H1 (cell line): ENCODE measurements at regions not wholly inside any gene's neighbourhood (a gene's known extent, or its start where the extent isn't known, plus 50 kb on each side); places are given as distances from the start of the nearest gene placed in this dataset.

Experiments used
- CTCF ChIA-PET: fragments of 300-600 bp; sonication (Branson Sonifier 250); formaldehyde crosslinking; loops from one replicate; lab custom pipeline; 2021; ENCODE audit not compliant: partially characterized antibody; lab: Charles Lee
- POLR2A ChIA-PET: fragments of 300-600 bp; sonication (Branson Sonifier 250); formaldehyde crosslinking; loops from one replicate; lab custom pipeline; 2021; ENCODE audit warnings: inconsistent platforms; ENCODE audit not compliant: partially characterized antibody; lab: Charles Lee
- DNase-seq, 2 experiments: peaks; one replicate each; pipeline versions ENCODE4 v3.0.0 to v3.0.0-alpha.2; 2010 to 2022; ENCODE audit warnings: low spot score in 2 of 2, low read depth in 1 of 2, mixed read lengths in 1 of 2
- FAIRE-seq: peaks from 2 replicates; lab custom pipeline; 2011; peaks lifted over from hg19 to GRCh38; lab: Jason Lieb, UNC
- H2AFZ ChIP-seq: 2 replicates; pipeline ENCODE4 v1.8.1; 2012; ENCODE audit warnings: low read length, inconsistent platforms
- H2AK5ac ChIP-seq: 2 replicates; pipeline ENCODE4 v1.6.1; 2013; ENCODE audit warnings: low read depth, low read length
- H2BK120ac ChIP-seq: replicated peaks from 2 replicates; pipeline ENCODE3; 2013; ENCODE audit warnings: low read depth, low read length, inconsistent platforms
- H2BK12ac ChIP-seq: 2 replicates; pipeline ENCODE4 v1.6.1; 2013; ENCODE audit warnings: low read depth, low read length
- H2BK15ac ChIP-seq: 2 replicates; pipeline ENCODE4 v1.6.1; 2013; ENCODE audit warnings: low read length
- H2BK20ac ChIP-seq: 2 replicates; pipeline ENCODE4 v1.6.1; 2013; ENCODE audit warnings: low read length
- H2BK5ac ChIP-seq: 2 replicates; pipeline ENCODE4 v1.6.1; 2013; ENCODE audit warnings: low read depth, low read length
- H3K14ac ChIP-seq: 2 replicates; pipeline ENCODE4 v1.6.1; 2013; ENCODE audit warnings: inconsistent platforms; ENCODE audit not compliant: insufficient read length
- H3K18ac ChIP-seq: 2 replicates; pipeline ENCODE4 v1.6.1; 2013; ENCODE audit warnings: low read length; ENCODE audit errors: extremely low read depth
- H3K23ac ChIP-seq: 2 replicates; pipeline ENCODE4 v1.6.1; 2013; ENCODE audit warnings: inconsistent platforms; ENCODE audit not compliant: insufficient read length
- H3K23me2 ChIP-seq: 2 replicates; pipeline ENCODE4 v1.6.1; 2013; ENCODE audit warnings: low read depth, low read length
- H3K27ac ChIP-seq: 2 replicates; pipeline ENCODE4 v1.6.1; 2011; ENCODE audit warnings: low read depth, low read length, inconsistent platforms
- H3K27me3 ChIP-seq, 4 experiments: replicated peaks in 1 of 4; 1 replicate in 1 of 4; 2 replicates in 3 of 4; pipeline versions ENCODE4 v1.6.1 to v1.8.1; 2011 to 2013; ENCODE audit warnings: low read length in 3 of 4, mild to moderate bottlenecking in 3 of 4, inconsistent platforms in 2 of 4, mixed read lengths in 2 of 4, moderate library complexity in 1 of 4; ENCODE audit not compliant: control insufficient read depth in 3 of 4, insufficient read depth in 3 of 4; ENCODE audit errors: extremely low read depth in 1 of 4
- H3K36me3 ChIP-seq, 4 experiments: 2 replicates each; pipeline versions ENCODE4 v1.6.1 to v1.8.1; 2011 to 2013; ENCODE audit warnings: mild to moderate bottlenecking in 4 of 4, low read length in 3 of 4, moderate library complexity in 2 of 4, control low read depth in 1 of 4, inconsistent platforms in 1 of 4; ENCODE audit not compliant: insufficient read depth in 4 of 4, control insufficient read depth in 2 of 4
- H3K4ac ChIP-seq: replicated peaks from 2 replicates; pipeline ENCODE3; 2013; ENCODE audit warnings: low read length, low read depth, mixed read lengths, inconsistent platforms; ENCODE audit not compliant: insufficient read length
- H3K4me1 ChIP-seq, 4 experiments: replicated peaks in 1 of 4; 1 replicate in 1 of 4; 2 replicates in 3 of 4; pipeline versions ENCODE4 v1.6.1 to v1.8.1; 2011 to 2013; ENCODE audit warnings: low read length in 3 of 4, inconsistent platforms in 2 of 4, mixed read lengths in 1 of 4; ENCODE audit not compliant: insufficient read depth in 4 of 4, control insufficient read depth in 3 of 4
- H3K4me2 ChIP-seq, 2 experiments: 2 replicates each; pipeline versions ENCODE4 v1.6.1 to v1.8.1; 2011 to 2013; ENCODE audit warnings: low read depth in 2 of 2, low read length in 2 of 2, control low read depth in 1 of 2, inconsistent platforms in 1 of 2, mild to moderate bottlenecking in 1 of 2; ENCODE audit not compliant: insufficient read depth in 1 of 2
- H3K4me3 ChIP-seq, 4 experiments: fragments of 200-600, 300-600 bp in 1 of 4; sonication (generic), shearing (Covaris generic), sonication (Bioruptor Twin) in 1 of 4; 2 replicates each; pipeline versions ENCODE4 v1.5.1 to v1.8.1; 2011 to 2016; ENCODE audit warnings: low read length in 4 of 4, low read depth in 3 of 4, control low read depth in 2 of 4, inconsistent platforms in 2 of 4, mild to moderate bottlenecking in 2 of 4, mixed read lengths in 1 of 4, moderate library complexity in 1 of 4; ENCODE audit not compliant: insufficient read depth in 2 of 4; ENCODE audit errors: extremely low read depth in 1 of 4
- H3K56ac ChIP-seq: replicated peaks from 2 replicates; pipeline ENCODE3; 2013; ENCODE audit warnings: low read depth, mild to moderate bottlenecking, mixed read lengths, low read length, inconsistent platforms; ENCODE audit not compliant: insufficient read length
- H3K79me1 ChIP-seq: 2 replicates; pipeline ENCODE4 v1.6.1; 2013; ENCODE audit warnings: low read depth, low read length, control low read depth
- H3K79me2 ChIP-seq, 2 experiments: 2 replicates each; pipeline versions ENCODE4 v1.6.1 to v1.8.1; 2012 to 2013; ENCODE audit warnings: low read length in 2 of 2, mild to moderate bottlenecking in 2 of 2, inconsistent platforms in 1 of 2; ENCODE audit not compliant: insufficient read depth in 2 of 2, control insufficient read depth in 1 of 2
- H3K9ac ChIP-seq, 4 experiments: replicated peaks in 1 of 4; 1 replicate in 1 of 4; 2 replicates in 3 of 4; pipeline versions ENCODE4 v1.6.1 to v1.8.1; 2011 to 2013; ENCODE audit warnings: low read depth in 3 of 4, low read length in 3 of 4, control low read depth in 2 of 4, mild to moderate bottlenecking in 2 of 4, moderate library complexity in 2 of 4, inconsistent platforms in 1 of 4; ENCODE audit errors: extremely low read depth in 1 of 4
- H3K9me3 ChIP-seq, 2 experiments: 2 replicates each; pipeline versions ENCODE4 v1.6.1 to v1.8.1; 2012 to 2013; ENCODE audit warnings: mild to moderate bottlenecking in 2 of 2, moderate library complexity in 2 of 2, control low read depth in 1 of 2, inconsistent platforms in 1 of 2, low read depth in 1 of 2, low read length in 1 of 2, mixed read lengths in 1 of 2; ENCODE audit not compliant: insufficient read depth in 2 of 2
- H4K20me1 ChIP-seq, 2 experiments: replicated peaks in 1 of 2; 2 replicates each; pipeline versions ENCODE3 to v1.8.1; 2011 to 2013; ENCODE audit warnings: inconsistent platforms in 2 of 2, low read length in 2 of 2, mild to moderate bottlenecking in 1 of 2; ENCODE audit not compliant: insufficient read depth in 2 of 2, control insufficient read depth in 1 of 2
- H4K5ac ChIP-seq: 2 replicates; pipeline ENCODE4 v1.6.1; 2013; ENCODE audit warnings: low read length, low read depth, mixed read lengths, inconsistent platforms; ENCODE audit not compliant: insufficient read length
- H4K8ac ChIP-seq: 2 replicates; pipeline ENCODE4 v1.8.0; 2013; ENCODE audit warnings: mild to moderate bottlenecking, moderate library complexity, low read length, inconsistent platforms; ENCODE audit not compliant: insufficient read depth; ENCODE audit errors: extremely low read depth
- H4K91ac ChIP-seq: replicated peaks from 2 replicates; pipeline ENCODE3; 2013; ENCODE audit warnings: low read length, mixed read lengths, inconsistent platforms; ENCODE audit not compliant: insufficient read length
- BRCA1 ChIP-seq: IDR thresholded peaks from 2 replicates; pipeline ENCODE4 v1.6.1; 2012; ENCODE audit warnings: low read depth, low read length, improper control_type of control experiment
- CBX8 ChIP-seq: fragments of 300-800, 300-1000 bp; sonication (generic); IDR thresholded peaks from 2 replicates; pipeline ENCODE4 v1.7.1; 2016; ENCODE audit warnings: low read depth, low read length, borderline replicate concordance
- CTCF ChIP-seq, 3 experiments: IDR thresholded peaks; 1 replicate in 2 of 3; 2 replicates in 1 of 3; pipeline versions ENCODE4 v1.5.1 to v1.6.1; 2011; ENCODE audit warnings: low read length in 3 of 3, mild to moderate bottlenecking in 3 of 3, inconsistent platforms in 2 of 3, low read depth in 1 of 3, moderate library complexity in 1 of 3; ENCODE audit not compliant: insufficient read depth in 1 of 3; ENCODE audit errors: control extremely low read depth in 1 of 3
- EGR1 ChIP-seq: IDR thresholded peaks from 2 replicates; pipeline ENCODE4 v1.6.1; 2011; ENCODE audit warnings: low read depth, low read length, borderline replicate concordance
- EP300 ChIP-seq, 2 experiments: IDR thresholded peaks; 1 replicate in 1 of 2; 2 replicates in 1 of 2; pipeline ENCODE4 v1.6.1; 2011 to 2012; ENCODE audit warnings: low read depth in 2 of 2, low read length in 2 of 2, mild to moderate bottlenecking in 2 of 2, borderline replicate concordance in 1 of 2, inconsistent platforms in 1 of 2, moderate library complexity in 1 of 2
- HDAC6 ChIP-seq: IDR thresholded peaks from one replicate; pipeline ENCODE4 v1.7.1; 2012; ENCODE audit warnings: low read depth, mild to moderate bottlenecking, inconsistent platforms, low read length, moderate library complexity
- JUN ChIP-seq: IDR thresholded peaks from 2 replicates; pipeline ENCODE4 v1.6.1; 2011; ENCODE audit warnings: low read depth, mild to moderate bottlenecking, improper control_type of control experiment, low read length
- KDM5A ChIP-seq: fragments of 200-600 bp; IDR thresholded peaks from 2 replicates; pipeline ENCODE4 v1.7.1; 2012; ENCODE audit warnings: mild to moderate bottlenecking, low read length, inconsistent platforms, mixed read lengths
- NRF1 ChIP-seq: IDR thresholded peaks from 2 replicates; pipeline ENCODE4 v1.6.1; 2011; ENCODE audit warnings: mild to moderate bottlenecking, low read depth, low read length, improper control_type of control experiment
- POU5F1 ChIP-seq: IDR thresholded peaks from 2 replicates; pipeline ENCODE4 v1.6.1; 2011; ENCODE audit warnings: low read depth, mild to moderate bottlenecking, low read length, moderate library complexity
- SP4 ChIP-seq: IDR thresholded peaks from 2 replicates; pipeline ENCODE4 v1.6.1; 2012; ENCODE audit warnings: low read length, inconsistent platforms
- TCF12 ChIP-seq: IDR thresholded peaks from 2 replicates; pipeline ENCODE4 v1.6.1; 2011; ENCODE audit warnings: low read depth, mild to moderate bottlenecking, low read length
- YY1 ChIP-seq: IDR thresholded peaks from 2 replicates; pipeline ENCODE4 v1.6.1; 2011; ENCODE audit warnings: low read depth, mild to moderate bottlenecking, low read length
- WGBS, 2 experiments: shearing (Covaris generic) in 1 of 2; methylation state at CpG; one replicate each; pipeline versions ENCODE4 v1.1.6 to v1.1.7; 2013 to 2015; ENCODE audit warnings: low lambda C conversion rate in 2 of 2, mixed read lengths in 2 of 2, inconsistent platforms in 1 of 2, low coverage in 1 of 2, missing lambda C conversion rate in 1 of 2; ENCODE audit not compliant: insufficient replicate concordance in 2 of 2, insufficient coverage in 1 of 2, insufficient read length in 1 of 2; ENCODE audit errors: extremely low coverage in 1 of 2, missing lambda C conversion rate in 1 of 2; 5-methylcytosine and 5-hydroxymethylcytosine counted together

- Histone ChIP-seq H3K4ac (no peak overlapping the region), H4K20me1 (no peaks in the 10 kb centered on the region), H2BK5ac (no peak overlapping the region), H2AK5ac (no peak overlapping the region), H4K8ac (no peak overlapping the region), H3K9me3 (no peaks in the 10 kb centered on the region), H3K79me2 (no peaks in the 10 kb centered on the region), H3K9ac (no peak overlapping the region), H3K56ac (no peak overlapping the region), H2BK20ac (no peak overlapping the region), H3K14ac (no peak overlapping the region), H3K27me3 (no peaks in the 10 kb centered on the region), H2AFZ (no peak overlapping the region), H3K23me2 (no peaks in the 10 kb centered on the region), H3K79me1 (no peaks in the 10 kb centered on the region), H3K23ac (no peak overlapping the region), H4K91ac (no peak overlapping the region), H2BK12ac (no peak overlapping the region), H2BK120ac (no peak overlapping the region), H2BK15ac (no peak overlapping the region), H3K36me3 (no peaks in the 10 kb centered on the region), H4K5ac (no peak overlapping the region), H3K27ac (no peak overlapping the region), H3K4me1 (no peaks in the 10 kb centered on the region), H3K4me2 (no peak overlapping the region), H3K18ac (no peak overlapping the region), H3K4me3 (no peak overlapping the region)
- CTCF ChIA-PET: interaction anchor here (1.0 kb wide), 1 partner anchor 21 kb away, joined by 3 read pairs; no protein-coding TSS in a partner anchor
- WGBS, 2 experiments: 85% methylated on average over 1 of the region's 1 CpG; no CpG with 5 or more reads in 1 of the 2 experiments
- FAIRE-seq: no peak
- DNase-seq: no peak
- POLR2A ChIA-PET: no interaction called here
- TF ChIP-seq NRF1 (no peak), HDAC6 (no peak), BRCA1 (no peak), YY1 (no peak), EGR1 (no peak), TCF12 (no peak), CBX8 (no peak), KDM5A (no peak), JUN (no peak), EP300 (IDR thresholded peaks at IDR 0.05; ENCODE audit: borderline replicate concordance in 1 of 2, low read depth in 2 of 2, low read length in 2 of 2) (no peak), CTCF (IDR thresholded peaks at IDR 0.05; ENCODE audit: control extremely low read depth in 1 of 3, insufficient read depth in 1 of 3, low read depth in 1 of 3, low read length in 3 of 3) (no peak), SP4 (no peak), POU5F1 (no peak)
Measured at GRCh38 chr4:135227842-135228241, 1026.3 kb upstream of the PABPC4L start.
